ENCODE measurements at regions not wholly inside any gene's neighbourhood (a gene's known extent, or its start where the extent isn't known, plus 50 kb on each side); places are given as distances from the start of the nearest gene placed in this dataset.

DNA sequence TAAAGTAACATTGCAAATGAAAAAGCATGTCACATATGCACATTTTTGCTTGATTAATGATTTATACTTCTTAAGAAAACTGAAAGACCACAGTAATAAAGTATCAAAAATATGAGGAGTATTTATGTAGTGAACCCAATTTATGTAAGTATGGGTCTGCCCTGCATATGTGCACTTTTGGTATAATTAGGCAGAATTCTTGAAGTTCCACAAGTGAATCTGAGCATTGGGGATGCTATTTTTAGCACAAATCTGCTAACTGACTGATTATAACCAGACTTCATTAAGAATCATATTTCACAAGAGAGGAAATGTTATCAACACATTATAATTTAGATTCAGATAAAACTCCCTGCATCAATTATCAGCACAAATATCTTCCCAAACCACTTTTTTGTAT, 407.1 kb upstream of the LRRC4C start:
- TF ChIP-seq, protein P1, sequence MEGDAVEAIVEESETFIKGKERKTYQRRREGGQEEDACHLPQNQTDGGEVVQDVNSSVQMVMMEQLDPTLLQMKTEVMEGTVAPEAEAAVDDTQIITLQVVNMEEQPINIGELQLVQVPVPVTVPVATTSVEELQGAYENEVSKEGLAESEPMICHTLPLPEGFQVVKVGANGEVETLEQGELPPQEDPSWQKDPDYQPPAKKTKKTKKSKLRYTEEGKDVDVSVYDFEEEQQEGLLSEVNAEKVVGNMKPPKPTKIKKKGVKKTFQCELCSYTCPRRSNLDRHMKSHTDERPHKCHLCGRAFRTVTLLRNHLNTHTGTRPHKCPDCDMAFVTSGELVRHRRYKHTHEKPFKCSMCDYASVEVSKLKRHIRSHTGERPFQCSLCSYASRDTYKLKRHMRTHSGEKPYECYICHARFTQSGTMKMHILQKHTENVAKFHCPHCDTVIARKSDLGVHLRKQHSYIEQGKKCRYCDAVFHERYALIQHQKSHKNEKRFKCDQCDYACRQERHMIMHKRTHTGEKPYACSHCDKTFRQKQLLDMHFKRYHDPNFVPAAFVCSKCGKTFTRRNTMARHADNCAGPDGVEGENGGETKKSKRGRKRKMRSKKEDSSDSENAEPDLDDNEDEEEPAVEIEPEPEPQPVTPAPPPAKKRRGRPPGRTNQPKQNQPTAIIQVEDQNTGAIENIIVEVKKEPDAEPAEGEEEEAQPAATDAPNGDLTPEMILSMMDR (IDR thresholded peaks at IDR 0.05; ENCODE audit: extremely low read depth, insufficient read depth, missing control alignments) = no peak
- in situ Hi-C loops (cut with MboI; ENCODE audit: low pct_unique_long_range_greater_than_20kb, low sequenced_read_pairs, unreplicated experiment) = no loop called here
- no peak for DNase-seq (ENCODE audit: low spot score)

GRCh38 chr11:41868606-41869005, 409.2 kb upstream of the LRRC4C start:
- no peak for DNase-seq (ENCODE audit: low spot score)
- in situ Hi-C loops (cut with MboI; ENCODE audit: low pct_unique_long_range_greater_than_20kb, low sequenced_read_pairs, unreplicated experiment) = no loop called here
- TF ChIP-seq, protein P1 (IDR thresholded peaks at IDR 0.05; ENCODE audit: extremely low read depth, insufficient read depth, missing control alignments) = no peak

DNA sequence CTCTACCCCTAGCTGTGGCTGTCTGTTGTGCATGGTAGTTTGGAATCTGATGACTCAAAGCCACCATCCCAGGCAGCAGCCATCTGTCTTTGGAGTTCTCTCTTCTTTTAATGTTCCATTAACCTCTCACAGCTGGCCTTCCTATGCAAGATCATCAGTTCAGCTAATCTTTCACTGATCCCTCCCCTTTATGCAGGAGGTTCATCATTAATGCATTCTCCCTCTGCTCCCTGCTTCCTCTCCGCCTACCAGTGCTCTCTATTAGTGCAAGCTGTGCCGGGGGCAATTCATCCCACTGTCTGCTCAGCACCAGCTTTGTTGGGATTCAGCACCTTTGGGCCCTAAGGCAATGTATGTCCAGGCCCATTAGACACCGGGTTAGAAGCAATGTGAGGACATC, 413.0 kb upstream of the LRRC4C start:
- in situ Hi-C loops (cut with MboI; ENCODE audit: low pct_unique_long_range_greater_than_20kb, low sequenced_read_pairs, unreplicated experiment) = no loop called here
- no peak for DNase-seq (ENCODE audit: low spot score)
- TF ChIP-seq, protein P1 (IDR thresholded peaks at IDR 0.05; ENCODE audit: extremely low read depth, insufficient read depth, missing control alignments) = no peak

- TF ChIP-seq, protein P1 (IDR thresholded peaks at IDR 0.05; ENCODE audit: extremely low read depth, insufficient read depth, missing control alignments) = no peak
- no peak for DNase-seq (ENCODE audit: low spot score)
- in situ Hi-C loops (cut with MboI; ENCODE audit: low pct_unique_long_range_greater_than_20kb, low sequenced_read_pairs, unreplicated experiment) = no loop called here
These were observed 413.4 kb upstream of the LRRC4C start for GRCh38 chr11:41872870-41873269.

DNA sequence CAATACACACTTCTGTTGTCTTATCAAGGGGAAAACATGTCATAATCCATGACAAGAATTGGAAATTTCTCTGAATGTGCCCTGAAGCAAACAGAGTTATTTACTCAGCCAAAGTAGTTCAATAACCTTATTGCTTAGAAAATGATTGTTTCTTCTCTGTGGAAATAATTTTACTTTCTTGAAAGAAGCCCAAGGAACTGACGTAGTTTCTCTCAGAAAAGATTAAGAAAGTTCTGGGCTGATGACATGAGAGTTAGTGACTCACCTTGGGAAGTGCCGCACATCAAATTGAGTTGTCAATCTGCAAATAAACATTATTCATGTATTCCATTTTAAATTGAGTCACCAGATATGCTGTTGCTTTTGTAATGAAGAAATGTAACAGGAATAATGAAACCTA, 418.6 kb upstream of the LRRC4C start:
- no peak for DNase-seq (ENCODE audit: low spot score)
- in situ Hi-C loops (cut with MboI; ENCODE audit: low pct_unique_long_range_greater_than_20kb, low sequenced_read_pairs, unreplicated experiment) = no loop called here

GRCh38 chr11:41879214-41879613, 419.8 kb upstream of the LRRC4C start:
- DNase-seq (ENCODE audit: low spot score) = no peak
- TF ChIP-seq, protein P1 (IDR thresholded peaks at IDR 0.05; ENCODE audit: extremely low read depth, insufficient read depth, missing control alignments) = no peak
- in situ Hi-C loops (cut with MboI; ENCODE audit: low pct_unique_long_range_greater_than_20kb, low sequenced_read_pairs, unreplicated experiment) = no loop called here

More for the DNA sequence above, 418.6 kb upstream of the LRRC4C start:
- TF ChIP-seq, protein P1 (IDR thresholded peaks at IDR 0.05; ENCODE audit: extremely low read depth, insufficient read depth, missing control alignments) = no peak

GRCh38 chr11:41895081-41895480, 435.6 kb upstream of the LRRC4C start:
- no peak for DNase-seq (ENCODE audit: low spot score)
- TF ChIP-seq, protein P1 (IDR thresholded peaks at IDR 0.05; ENCODE audit: extremely low read depth, insufficient read depth, missing control alignments) = no peak
- in situ Hi-C loops (cut with MboI; ENCODE audit: low pct_unique_long_range_greater_than_20kb, low sequenced_read_pairs, unreplicated experiment) = no loop called here
